MCF 10A (cell line): ENCODE measurements at regions not wholly inside any gene's neighbourhood (a gene's known extent, or its start where the extent isn't known, plus 50 kb on each side); places are given as distances from the start of the nearest gene placed in this dataset.
"Not testable (repeated sequence)": the region's sequence is repeated elsewhere in the genome, so short reads cannot be mapped to it uniquely, and the experiment has no call there.

Experiments
- BruUV-seq: library from RNA; stranded (reverse); fragments of 400-500 nt; replicated peaks from 2 replicates; lab custom pipeline; 2021; lab: Mats Ljungman, UMichigan
- CTCF ChIA-PET: fragments of 300-600 bp; sonication (Branson Sonifier 250); formaldehyde crosslinking; extraction: SDS; loops from one replicate; lab custom pipeline; 2021; ENCODE audit warnings: antibody characterized with exemption, inconsistent platforms; lab: Yijun Ruan, JAX
- POLR2A ChIA-PET: fragments of 300-600, 350-650 bp; sonication (Branson Sonifier 250); formaldehyde crosslinking; extraction: SDS; loops from one replicate; lab custom pipeline; 2020; ENCODE audit warnings: antibody characterized with exemption, inconsistent platforms; lab: Yijun Ruan, JAX
- DNase-seq: peaks from one replicate; pipeline ENCODE4 v3.0.0-alpha.2; 2018; ENCODE audit not compliant: unreplicated experiment
- H3K27ac Mint-ChIP-seq: one replicate; pipeline ENCODE4 v1.8.0; 2022; ENCODE audit warnings: mild to moderate bottlenecking, low read depth, mixed read lengths; ENCODE audit not compliant: unreplicated experiment
- H3K27me3 Mint-ChIP-seq: one replicate; pipeline ENCODE4 v1.8.0; 2022; ENCODE audit warnings: mixed read lengths; ENCODE audit not compliant: insufficient read depth, unreplicated experiment
- H3K36me3 Mint-ChIP-seq: one replicate; pipeline ENCODE4 v1.8.0; 2022; ENCODE audit warnings: mild to moderate bottlenecking, moderate library complexity, mixed read lengths; ENCODE audit not compliant: insufficient read depth, unreplicated experiment
- H3K4me1 Mint-ChIP-seq: one replicate; pipeline ENCODE4 v1.8.0; 2022; ENCODE audit warnings: mixed read lengths; ENCODE audit not compliant: insufficient read depth, unreplicated experiment
- H3K4me3 Mint-ChIP-seq: one replicate; pipeline ENCODE4 v1.8.0; 2022; ENCODE audit warnings: mild to moderate bottlenecking, moderate library complexity, mixed read lengths; ENCODE audit not compliant: unreplicated experiment
- H3K9me3 Mint-ChIP-seq: one replicate; pipeline ENCODE4 v1.8.0; 2022; ENCODE audit warnings: mixed read lengths; ENCODE audit not compliant: unreplicated experiment
- intact Hi-C: fragments of 100-400 bp; cut with micrococcal nuclease; formaldehyde crosslinking; loops from 2 replicates; pipeline ENCODE4 v1.14.1; 2022
- TF ChIP-seq, protein P1 (sequence below): fragments of 200-600 bp; IDR thresholded peaks from one replicate; pipeline ENCODE4 v1.8.0; 2022; ENCODE audit warnings: antibody characterized with exemption, mild to moderate bottlenecking; ENCODE audit not compliant: unreplicated experiment

GRCh38 chr6:85714893-85715530 is 72.3 kb upstream of the SYNCRIP start:
- BruUV-seq = no TSS peak
- intact Hi-C loops = no loop called here
- Mint-ChIP-seq H3K4me3 (no peak overlapping the region), H3K27me3 (no peaks in the 10 kb centered on the region), H3K27ac (no peak overlapping the region), H3K9me3 (peaks cover 13% of the 10 kb centered on the region), H3K4me1 (no peaks in the 10 kb centered on the region), H3K36me3 (no peaks in the 10 kb centered on the region)
- ChIA-PET POLR2A (interaction anchor here (1.0 kb wide), 1 partner anchor 16 kb away, joined by 3 read pairs; no protein-coding TSS in a partner anchor), CTCF (interaction anchor here (0.9 kb wide), 1 partner anchor 18 kb away, joined by 3 read pairs; no protein-coding TSS in a partner anchor)
- DNase-seq = no peak
- TF ChIP-seq, protein P1, sequence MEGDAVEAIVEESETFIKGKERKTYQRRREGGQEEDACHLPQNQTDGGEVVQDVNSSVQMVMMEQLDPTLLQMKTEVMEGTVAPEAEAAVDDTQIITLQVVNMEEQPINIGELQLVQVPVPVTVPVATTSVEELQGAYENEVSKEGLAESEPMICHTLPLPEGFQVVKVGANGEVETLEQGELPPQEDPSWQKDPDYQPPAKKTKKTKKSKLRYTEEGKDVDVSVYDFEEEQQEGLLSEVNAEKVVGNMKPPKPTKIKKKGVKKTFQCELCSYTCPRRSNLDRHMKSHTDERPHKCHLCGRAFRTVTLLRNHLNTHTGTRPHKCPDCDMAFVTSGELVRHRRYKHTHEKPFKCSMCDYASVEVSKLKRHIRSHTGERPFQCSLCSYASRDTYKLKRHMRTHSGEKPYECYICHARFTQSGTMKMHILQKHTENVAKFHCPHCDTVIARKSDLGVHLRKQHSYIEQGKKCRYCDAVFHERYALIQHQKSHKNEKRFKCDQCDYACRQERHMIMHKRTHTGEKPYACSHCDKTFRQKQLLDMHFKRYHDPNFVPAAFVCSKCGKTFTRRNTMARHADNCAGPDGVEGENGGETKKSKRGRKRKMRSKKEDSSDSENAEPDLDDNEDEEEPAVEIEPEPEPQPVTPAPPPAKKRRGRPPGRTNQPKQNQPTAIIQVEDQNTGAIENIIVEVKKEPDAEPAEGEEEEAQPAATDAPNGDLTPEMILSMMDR = no peak

DNA sequence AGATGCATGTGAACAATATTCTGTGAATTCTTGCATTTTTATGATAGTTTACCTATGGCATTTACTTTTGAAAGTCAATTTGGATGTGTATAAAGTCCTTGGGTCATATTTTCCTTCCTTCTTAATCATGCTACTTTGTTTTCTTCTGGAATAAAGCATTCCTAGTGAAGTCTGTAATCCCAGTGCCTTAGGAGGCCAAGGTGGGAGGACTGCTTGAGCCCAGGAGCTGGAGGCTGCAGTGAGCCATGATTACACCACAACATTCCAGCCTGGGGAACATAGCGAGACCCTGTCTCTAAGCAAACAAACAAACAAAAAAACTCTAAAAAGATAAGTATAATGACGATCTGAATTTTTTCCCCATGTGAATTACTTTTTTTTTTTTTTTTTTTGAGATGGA is 69.7 kb upstream of the SYNCRIP start:
- H3K9me3 Mint-ChIP-seq = peaks cover 13% of the 10 kb centered on the region
- H3K27ac Mint-ChIP-seq = no peak overlapping the region
- TF ChIP-seq, protein P1 = no peak
- H3K36me3 Mint-ChIP-seq = no peaks in the 10 kb centered on the region
- POLR2A ChIA-PET = interaction anchor here (0.8 to 2.5 kb wide), 2 partner anchors 11 to 34 kb away, joined by 3 to 8 read pairs; no protein-coding TSS in a partner anchor
- intact Hi-C loops = no loop called here
- DNase-seq = no peak
- no peak overlapping the region for H3K4me3 Mint-ChIP-seq
- no TSS peak for BruUV-seq
- no peaks in the 10 kb centered on the region for H3K4me1 Mint-ChIP-seq
- CTCF ChIA-PET = interaction anchor here (0.6 kb wide), 1 partner anchor 11 kb away, joined by 3 read pairs; no protein-coding TSS in a partner anchor
- no peaks in the 10 kb centered on the region for H3K27me3 Mint-ChIP-seq

DNA sequence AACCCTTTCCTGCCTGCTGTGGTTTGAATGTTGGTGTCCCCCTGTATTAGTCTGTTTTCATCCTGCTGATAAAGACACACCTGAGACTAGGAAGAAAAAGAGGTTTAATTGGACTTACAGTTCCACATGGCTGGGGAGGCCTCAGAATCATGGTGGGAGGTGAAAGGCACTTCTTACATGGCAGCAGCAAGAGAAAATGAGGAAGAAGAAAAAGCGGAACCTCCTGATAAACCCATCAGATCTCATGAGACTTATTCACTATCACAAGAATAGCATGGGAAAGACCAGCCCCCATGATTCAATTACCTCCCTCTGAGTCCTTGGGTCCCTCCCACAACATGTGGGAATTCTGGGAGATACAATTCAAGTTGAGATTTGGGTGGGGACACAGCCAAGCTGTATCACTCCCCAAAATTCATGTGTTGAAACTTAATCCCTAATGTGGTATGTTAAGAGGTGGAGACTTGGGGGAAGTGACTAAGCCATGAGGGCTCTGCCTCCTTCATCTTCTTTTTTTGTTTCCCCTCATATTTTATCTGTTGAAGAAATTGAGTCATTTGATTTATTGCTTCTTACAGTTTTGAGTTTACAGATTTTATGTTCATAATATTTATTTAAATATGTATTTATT is 64.9 kb upstream of the SYNCRIP start:
- H3K4me1 Mint-ChIP-seq, H3K36me3 Mint-ChIP-seq, H3K27me3 Mint-ChIP-seq, H3K4me3 Mint-ChIP-seq, BruUV-seq, H3K27ac Mint-ChIP-seq, intact Hi-C loops, DNase-seq, H3K9me3 Mint-ChIP-seq, POLR2A ChIA-PET, CTCF ChIA-PET: not testable (repeated sequence)

DNA sequence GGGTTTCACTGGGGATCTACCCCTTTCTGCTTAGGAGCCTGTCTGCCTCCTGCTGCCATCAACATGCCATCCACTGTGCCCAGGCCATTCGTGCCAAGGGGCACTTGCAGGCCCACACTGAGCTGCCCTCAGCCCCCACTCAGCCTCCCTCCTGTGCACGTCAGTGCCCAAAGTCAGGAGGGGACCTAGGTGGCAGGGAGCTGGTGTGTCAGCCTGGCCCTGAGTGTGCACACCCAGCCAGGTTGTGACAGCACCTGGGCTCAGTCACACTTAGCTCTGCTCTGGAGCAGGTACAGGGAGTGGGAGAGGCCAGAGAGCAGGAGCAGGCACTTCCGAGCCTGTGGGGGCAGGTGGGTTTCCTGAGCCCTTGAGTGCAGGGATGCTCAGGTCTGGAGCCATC is 63.6 kb upstream of the SYNCRIP start:
- DNase-seq = no peak
- CTCF ChIA-PET = no interaction called here
- no peaks in the 10 kb centered on the region for H3K4me1 Mint-ChIP-seq
- BruUV-seq = no TSS peak
- POLR2A ChIA-PET = interaction anchor here (0.6 to 2.9 kb wide), 2 partner anchors 17 to 28 kb away, joined by 3 to 8 read pairs; no protein-coding TSS in a partner anchor
- TF ChIP-seq, protein P1 = no peak
- H3K9me3 Mint-ChIP-seq = peaks cover 6% of the 10 kb centered on the region
- no peaks in the 10 kb centered on the region for H3K27me3 Mint-ChIP-seq
- H3K27ac Mint-ChIP-seq = no peak overlapping the region
- no peaks in the 10 kb centered on the region for H3K36me3 Mint-ChIP-seq
- no peak overlapping the region for H3K4me3 Mint-ChIP-seq
- intact Hi-C loops = no loop called here
